Esophagus muscularis mucosa (tissue), 4 donors: ENCODE measurements at regions not wholly inside any gene's neighbourhood (a gene's known extent, or its start where the extent isn't known, plus 50 kb on each side); places are given as distances from the start of the nearest gene placed in this dataset.

Experiments
- DNase-seq: peaks from one replicate; pipeline ENCODE4 v3.0.0-alpha.2; 2017; ENCODE audit errors: extremely low spot score
- H3K27ac ChIP-seq, 4 donors: fragments of 200-600 bp; sonication (generic); replicated peaks in 1 of 4; 1 replicate in 3 of 4; 2 replicates in 1 of 4; pipeline ENCODE4 v1.5.1; 2016 to 2019; ENCODE audit warnings: mild to moderate bottlenecking in 1 of 4
- H3K27me3 ChIP-seq, 4 donors: fragments of 200-600 bp; sonication (generic); one replicate each; pipeline versions ENCODE4 v1.5.1 to v1.6.0; 2016 to 2019
- H3K36me3 ChIP-seq, 4 donors: fragments of 200-600 bp; sonication (generic); one replicate each; pipeline ENCODE4 v1.5.1; 2016 to 2019
- H3K4me1 ChIP-seq, 4 donors: fragments of 200-600 bp; sonication (generic); one replicate each; pipeline ENCODE4 v1.5.1; 2016 to 2019
- H3K4me3 ChIP-seq, 4 donors: fragments of 200-600 bp; sonication (generic); 1 replicate in 2 of 4; 2 replicates in 2 of 4; pipeline ENCODE4 v1.5.1; 2016 to 2019; ENCODE audit warnings: mild to moderate bottlenecking in 4 of 4, moderate library complexity in 1 of 4
- H3K9me3 ChIP-seq, 4 donors: fragments of 200-600 bp; sonication (generic); 1 replicate in 3 of 4; 2 replicates in 1 of 4; pipeline ENCODE4 v1.5.1; 2016 to 2019
- CTCF ChIP-seq, 3 experiments: fragments of 200-600 bp in 2 of 3; fragments of 450-650 bp in 1 of 3; sonication (generic) in 2 of 3; IDR thresholded peaks; one replicate each; pipeline ENCODE4 v1.5.1; 2017 to 2019; ENCODE audit warnings: antibody characterized with exemption in 3 of 3, mild to moderate bottlenecking in 2 of 3, moderate library complexity in 1 of 3
- EP300 ChIP-seq: sonication (generic); formaldehyde crosslinking; IDR thresholded peaks from one replicate; pipeline ENCODE4 v1.6.1; 2017; ENCODE audit warnings: antibody characterized with exemption
- POLR2A ChIP-seq: fragments of 450-650 bp; IDR thresholded peaks from one replicate; pipeline ENCODE4 v1.6.1; 2017; ENCODE audit warnings: antibody characterized with exemption, moderate library complexity, mild to moderate bottlenecking, low read depth
- POLR2AphosphoS5 ChIP-seq, 2 donors: sonication (generic); formaldehyde crosslinking; IDR thresholded peaks; one replicate each; pipeline ENCODE4 v1.6.1; 2017; ENCODE audit warnings: antibody characterized with exemption in 2 of 2
- WGBS: methylation state at CpG from one replicate; pipeline ENCODE4 v1.1.5; 2018; 5-methylcytosine and 5-hydroxymethylcytosine counted together
- intact Hi-C: fragments of 100-400 bp; cut with DNase I; formaldehyde crosslinking; loops from one replicate; pipeline ENCODE4 v1.15.1; 2023

GRCh38 chr5:174454890-174455289 lies 269.5 kb upstream of the MSX2 start:
- Histone ChIP-seq H3K9me3 (peaks cover 0 to 2% (median 0%) of the 10 kb centered on the region in 4 donors), H3K4me1 (no peaks in the 10 kb centered on the region), H3K36me3 (no peaks in the 10 kb centered on the region), H3K27ac (no peak overlapping the region), H3K4me3 (no peak overlapping the region), H3K27me3 (peaks cover 0 to 17% (median 0%) of the 10 kb centered on the region in 4 donors)
- 96% methylated on average over 3 of the region's 3 CpGs for WGBS
- TF ChIP-seq CTCF (IDR thresholded peaks at IDR 0.05) (no peak), EP300 (no peak), POLR2AphosphoS5 (IDR thresholded peaks at IDR 0.05) (no peak), POLR2A (no peak)
- intact Hi-C loops: no loop called here
- no peak for DNase-seq

GRCh38 chr5:174455301-174455700 lies 269.1 kb upstream of the MSX2 start:
- H3K4me3 ChIP-seq: no peak overlapping the region
- peaks cover 0 to 16% (median 0%) of the 10 kb centered on the region in 4 donors for H3K27me3 ChIP-seq
- H3K4me1 ChIP-seq: no peaks in the 10 kb centered on the region
- H3K27ac ChIP-seq: no peak overlapping the region
- TF ChIP-seq CTCF (IDR thresholded peaks at IDR 0.05): no peak
- no peak for TF ChIP-seq POLR2A
- no peak for TF ChIP-seq EP300
- no peak for TF ChIP-seq POLR2AphosphoS5 (IDR thresholded peaks at IDR 0.05)
- intact Hi-C loops: no loop called here
- 65% methylated on average over 4 of the region's 4 CpGs for WGBS
- H3K9me3 ChIP-seq: no peaks in the 10 kb centered on the region
- DNase-seq: no peak
- no peaks in the 10 kb centered on the region for H3K36me3 ChIP-seq

- H3K4me3 ChIP-seq: no peak overlapping the region
- no peak overlapping the region for H3K27ac ChIP-seq
- H3K9me3 ChIP-seq: no peaks in the 10 kb centered on the region
- intact Hi-C loops: no loop called here
- H3K4me1 ChIP-seq: no peaks in the 10 kb centered on the region
- TF ChIP-seq CTCF (IDR thresholded peaks at IDR 0.05) (no peak), POLR2AphosphoS5 (IDR thresholded peaks at IDR 0.05) (no peak), POLR2A (no peak), EP300 (no peak)
- 47% methylated on average over 5 of the region's 5 CpGs for WGBS
- H3K36me3 ChIP-seq: no peaks in the 10 kb centered on the region
- peaks cover 0 to 9% (median 0%) of the 10 kb centered on the region in 4 donors for H3K27me3 ChIP-seq
- no peak for DNase-seq
These were observed 267.2 kb upstream of the MSX2 start for GRCh38 chr5:174457141-174457678.

- no peaks in the 10 kb centered on the region for H3K36me3 ChIP-seq
- no peaks in the 10 kb centered on the region for H3K4me1 ChIP-seq
- TF ChIP-seq POLR2A (no peak), CTCF (IDR thresholded peaks at IDR 0.05) (no peak), EP300 (no peak), POLR2AphosphoS5 (IDR thresholded peaks at IDR 0.05) (no peak)
- 64% methylated on average over 12 of the region's 12 CpGs for WGBS
- no peaks in the 10 kb centered on the region for H3K9me3 ChIP-seq
- intact Hi-C loops: no loop called here
- no peak overlapping the region for H3K4me3 ChIP-seq
- DNase-seq: no peak
- H3K27ac ChIP-seq: no peak overlapping the region
- peaks cover 0 to 9% (median 0%) of the 10 kb centered on the region in 4 donors for H3K27me3 ChIP-seq
These were observed 265.2 kb upstream of the MSX2 start for GRCh38 chr5:174459071-174459702.
